ENCODE measurements at regions not wholly inside any gene's neighbourhood (a gene's known extent, or its start where the extent isn't known, plus 50 kb on each side); places are given as distances from the start of the nearest gene placed in this dataset.
"Not testable (repeated sequence)": the region's sequence is repeated elsewhere in the genome, so short reads cannot be mapped to it uniquely, and the experiment has no call there.

DNA sequence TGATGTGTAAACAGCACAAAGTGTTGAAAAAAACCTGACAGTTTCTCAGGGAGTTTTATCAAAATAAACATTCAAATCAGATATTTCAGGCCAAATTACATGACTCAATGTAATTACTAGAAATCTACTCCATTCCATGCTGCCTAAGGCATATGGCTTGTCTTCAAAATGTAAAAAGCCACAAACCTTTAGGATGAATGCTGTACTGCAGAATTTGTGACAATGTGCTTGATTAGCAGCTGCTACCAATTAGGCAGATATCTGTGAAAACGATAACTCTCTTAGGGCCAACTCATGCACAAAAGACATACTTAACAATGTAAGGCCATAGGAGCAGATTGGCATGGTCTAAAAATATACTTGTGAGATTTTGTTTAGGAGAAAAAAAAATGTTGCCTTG lies 267.0 kb downstream of the DACT1 start:
- no peaks in the 10 kb centered on the region for H3K4me1 ChIP-seq (ENCODE audit: control insufficient read depth, insufficient read depth, low read length)
- no peaks in the 10 kb centered on the region for H3K27me3 ChIP-seq (ENCODE audit: control insufficient read depth, insufficient read depth, low read length)
- H3K36me3 ChIP-seq (ENCODE audit: control insufficient read depth, insufficient read depth, low read length): no peaks in the 10 kb centered on the region
- H3K27ac ChIP-seq (ENCODE audit: low read length): no peak overlapping the region
- no peaks in the 10 kb centered on the region for H3K9me3 ChIP-seq (replicated peaks; ENCODE audit: control insufficient read depth, low read depth, low read length)
- H3K4me3 ChIP-seq (ENCODE audit: low read length): no peak overlapping the region
- DNase-seq: no peak
- WGBS (ENCODE audit: insufficient coverage): no CpG with 5 or more reads among the region's 1 CpG

DNA sequence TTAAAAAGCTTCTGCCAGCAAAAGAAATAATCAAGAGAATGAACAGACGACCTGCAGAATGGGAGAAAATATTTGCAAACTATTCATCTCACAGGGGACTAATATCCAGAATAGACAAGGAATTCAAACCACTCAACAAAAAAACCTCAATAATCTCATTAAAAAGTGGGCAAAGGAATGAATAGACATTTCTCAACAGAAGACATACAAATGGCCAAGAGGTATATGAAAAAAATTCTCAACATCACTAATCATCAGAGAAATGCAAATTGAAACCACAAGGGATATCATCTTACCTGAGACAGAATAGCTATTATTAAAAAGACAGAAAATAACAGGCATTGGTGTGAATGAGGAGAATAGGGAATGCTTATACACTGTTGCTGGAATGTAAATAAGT lies 270.0 kb downstream of the DACT1 start:
- no peaks in the 10 kb centered on the region for H3K9me3 ChIP-seq (replicated peaks; ENCODE audit: control insufficient read depth, low read depth, low read length)
- H3K36me3 ChIP-seq (ENCODE audit: control insufficient read depth, insufficient read depth, low read length): no peaks in the 10 kb centered on the region
- WGBS (ENCODE audit: insufficient coverage): no CpG with 5 or more reads among the region's 1 CpG
- no peak overlapping the region for H3K4me3 ChIP-seq (ENCODE audit: low read length)
- no peak for DNase-seq
- H3K27ac ChIP-seq (ENCODE audit: low read length): no peak overlapping the region
- no peaks in the 10 kb centered on the region for H3K4me1 ChIP-seq (ENCODE audit: control insufficient read depth, insufficient read depth, low read length)
- H3K27me3 ChIP-seq (ENCODE audit: control insufficient read depth, insufficient read depth, low read length): no peaks in the 10 kb centered on the region

- H3K36me3 ChIP-seq (ENCODE audit: control insufficient read depth, insufficient read depth, low read length): no peaks in the 10 kb centered on the region
- no peak for DNase-seq
- no CpG with 5 or more reads among the region's 6 CpGs for WGBS (ENCODE audit: insufficient coverage)
- no peak overlapping the region for H3K27ac ChIP-seq (ENCODE audit: low read length)
- no peaks in the 10 kb centered on the region for H3K9me3 ChIP-seq (replicated peaks; ENCODE audit: control insufficient read depth, low read depth, low read length)
- no peaks in the 10 kb centered on the region for H3K4me1 ChIP-seq (ENCODE audit: control insufficient read depth, insufficient read depth, low read length)
- H3K27me3 ChIP-seq (ENCODE audit: control insufficient read depth, insufficient read depth, low read length): no peaks in the 10 kb centered on the region
- no peak overlapping the region for H3K4me3 ChIP-seq (ENCODE audit: low read length)
Observed at GRCh38 chr14:58912287-58912686, 274.5 kb downstream of the DACT1 start.

DNA sequence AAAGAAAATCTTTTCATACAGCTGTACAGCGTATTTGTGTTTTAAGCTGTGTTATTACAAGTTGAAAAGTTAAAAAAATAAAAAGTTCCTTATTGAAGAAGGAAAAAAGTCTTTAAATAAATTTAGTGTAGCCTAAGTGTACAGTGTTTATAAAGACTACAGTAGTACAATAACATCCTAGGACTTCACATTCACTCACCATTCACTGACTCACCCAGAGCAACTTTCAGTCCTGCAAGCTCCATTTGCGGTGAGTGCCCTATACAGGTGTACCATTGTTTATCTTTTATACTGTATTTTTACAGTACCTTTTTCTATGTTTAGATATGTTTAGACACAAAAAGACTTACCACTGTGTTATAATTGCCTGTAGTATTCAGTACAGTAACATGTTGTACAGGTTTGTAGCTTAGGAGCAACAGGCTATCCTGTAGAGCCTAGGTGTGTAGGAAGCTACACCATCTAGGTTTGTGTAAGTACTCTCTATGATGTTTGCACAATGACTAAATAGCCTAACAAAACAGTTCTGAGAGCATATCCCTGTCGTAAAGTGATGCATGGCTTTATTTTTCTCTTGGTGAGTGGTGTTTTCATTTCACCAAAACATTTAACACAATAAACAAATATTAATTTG lies 275.2 kb downstream of the DACT1 start:
- H3K9me3 ChIP-seq (replicated peaks; ENCODE audit: control insufficient read depth, low read depth, low read length): no peaks in the 10 kb centered on the region
- H3K27me3 ChIP-seq (ENCODE audit: control insufficient read depth, insufficient read depth, low read length): no peaks in the 10 kb centered on the region
- DNase-seq: no peak
- no peak overlapping the region for H3K27ac ChIP-seq (ENCODE audit: low read length)
- WGBS (ENCODE audit: insufficient coverage): no CpG with 5 or more reads among the region's 3 CpGs
- H3K4me1 ChIP-seq (ENCODE audit: control insufficient read depth, insufficient read depth, low read length): no peaks in the 10 kb centered on the region
- no peak overlapping the region for H3K4me3 ChIP-seq (ENCODE audit: low read length)
- no peaks in the 10 kb centered on the region for H3K36me3 ChIP-seq (ENCODE audit: control insufficient read depth, insufficient read depth, low read length)

DNA sequence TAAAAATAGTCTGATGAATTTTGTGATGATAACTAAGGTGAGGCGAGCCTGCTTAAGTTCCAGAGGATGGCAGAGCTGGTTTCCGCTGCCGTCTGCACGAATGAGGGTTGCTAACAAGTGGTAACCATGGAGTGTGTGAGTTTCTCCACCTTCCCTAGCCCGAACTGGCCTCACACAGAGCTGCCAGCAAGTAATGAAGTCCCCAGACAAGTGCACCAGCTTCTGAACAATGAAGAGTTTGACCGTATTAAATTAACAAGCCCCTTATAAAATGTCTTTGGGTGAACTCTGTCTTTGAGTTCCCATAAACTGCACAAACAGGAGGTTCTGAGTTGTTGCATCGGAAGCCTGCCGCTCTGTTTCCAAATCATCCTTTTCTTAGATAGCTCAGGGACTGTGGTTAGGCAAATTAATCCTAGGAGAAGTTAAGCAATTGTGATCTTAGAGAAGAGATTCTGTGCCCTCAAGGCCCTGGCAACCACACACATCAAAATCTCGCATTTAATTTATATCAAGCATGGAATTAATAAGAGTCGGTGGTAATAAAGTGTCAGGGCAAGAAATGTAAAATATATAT lies 274.1 kb upstream of the DAAM1 start:
- H3K27me3 ChIP-seq (ENCODE audit: control insufficient read depth, insufficient read depth, low read length): no peaks in the 10 kb centered on the region
- H3K9me3 ChIP-seq (replicated peaks; ENCODE audit: control insufficient read depth, low read depth, low read length): no peaks in the 10 kb centered on the region
- no peaks in the 10 kb centered on the region for H3K4me1 ChIP-seq (ENCODE audit: control insufficient read depth, insufficient read depth, low read length)
- H3K4me3 ChIP-seq (ENCODE audit: low read length): no peak overlapping the region
- DNase-seq: no peak
- H3K36me3 ChIP-seq (ENCODE audit: control insufficient read depth, insufficient read depth, low read length): no peaks in the 10 kb centered on the region
- 62% methylated on average over 4 of the region's 10 CpGs for WGBS (ENCODE audit: insufficient coverage)
- H3K27ac ChIP-seq (ENCODE audit: low read length): no peak overlapping the region

- no peak overlapping the region for H3K4me3 ChIP-seq (ENCODE audit: low read length)
- no peaks in the 10 kb centered on the region for H3K36me3 ChIP-seq (ENCODE audit: control insufficient read depth, insufficient read depth, low read length)
- WGBS (ENCODE audit: insufficient coverage): no CpG with 5 or more reads among the region's 2 CpGs
- H3K4me1 ChIP-seq (ENCODE audit: control insufficient read depth, insufficient read depth, low read length): no peaks in the 10 kb centered on the region
- no peak for DNase-seq
- no peak overlapping the region for H3K27ac ChIP-seq (ENCODE audit: low read length)
- H3K27me3 ChIP-seq (ENCODE audit: control insufficient read depth, insufficient read depth, low read length): no peaks in the 10 kb centered on the region
- H3K9me3 ChIP-seq (replicated peaks; ENCODE audit: control insufficient read depth, low read depth, low read length): no peaks in the 10 kb centered on the region
Observed at GRCh38 chr14:58915646-58916045, 272.8 kb upstream of the DAAM1 start.

DNA sequence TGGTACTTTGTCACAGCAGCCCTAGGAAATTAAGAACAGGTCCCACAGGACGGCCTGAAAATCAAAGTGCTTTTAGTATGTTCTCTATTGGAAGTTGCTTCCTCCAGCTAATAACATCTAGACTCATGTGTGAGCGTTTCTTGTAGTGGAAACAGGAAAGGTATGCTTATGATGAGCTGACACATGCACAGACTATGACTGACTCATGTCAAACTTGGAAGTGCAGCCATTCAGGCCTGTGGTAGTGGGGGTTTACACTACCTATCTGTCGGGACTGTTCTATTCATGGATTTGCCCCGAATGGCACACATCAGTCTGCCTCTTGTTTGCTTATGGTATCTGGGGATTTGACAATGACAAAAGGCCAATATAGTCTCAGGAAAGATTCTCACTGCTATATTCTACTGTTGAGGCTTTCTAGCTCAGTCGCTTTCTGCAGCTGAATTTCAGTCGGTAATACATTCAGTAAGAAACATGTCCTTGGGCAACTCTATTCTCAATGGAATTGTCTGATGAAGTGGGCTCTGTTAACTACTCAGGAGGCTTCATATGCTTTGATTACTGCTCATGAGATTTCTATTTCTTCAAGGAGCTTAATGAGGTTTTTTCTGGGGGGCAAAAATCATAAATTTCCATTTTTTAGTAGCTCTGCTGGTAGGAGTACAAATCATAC lies 270.3 kb upstream of the DAAM1 start:
- H3K27me3 ChIP-seq (ENCODE audit: control insufficient read depth, insufficient read depth, low read length): no peaks in the 10 kb centered on the region
- H3K27ac ChIP-seq (ENCODE audit: low read length): no peak overlapping the region
- H3K4me1 ChIP-seq (ENCODE audit: control insufficient read depth, insufficient read depth, low read length): no peaks in the 10 kb centered on the region
- no peaks in the 10 kb centered on the region for H3K36me3 ChIP-seq (ENCODE audit: control insufficient read depth, insufficient read depth, low read length)
- 100% methylated on average over 1 of the region's 6 CpGs for WGBS (ENCODE audit: insufficient coverage)
- H3K4me3 ChIP-seq (ENCODE audit: low read length): no peak overlapping the region
- H3K9me3 ChIP-seq (replicated peaks; ENCODE audit: control insufficient read depth, low read depth, low read length): no peaks in the 10 kb centered on the region
- DNase-seq: no peak

- H3K9me3 ChIP-seq (replicated peaks; ENCODE audit: control insufficient read depth, low read depth, low read length): no peaks in the 10 kb centered on the region
- DNase-seq: no peak
- WGBS (ENCODE audit: insufficient coverage): 57% methylated on average over 5 of the region's 6 CpGs
Observed at GRCh38 chr14:58919217-58919616, 269.2 kb upstream of the DAAM1 start.

GRCh38 chr14:58920230-58920629 lies 268.2 kb upstream of the DAAM1 start:
- Histone ChIP-seq H3K36me3 (ENCODE audit: control insufficient read depth, insufficient read depth, low read length) (no peaks in the 10 kb centered on the region), H3K4me1 (ENCODE audit: control insufficient read depth, insufficient read depth, low read length) (no peaks in the 10 kb centered on the region), H3K27ac (ENCODE audit: low read length) (no peak overlapping the region), H3K9me3 (replicated peaks; ENCODE audit: control insufficient read depth, low read depth, low read length) (no peaks in the 10 kb centered on the region), H3K27me3 (ENCODE audit: control insufficient read depth, insufficient read depth, low read length) (no peaks in the 10 kb centered on the region), H3K4me3 (ENCODE audit: low read length) (no peak overlapping the region)
- DNase-seq: no peak
- no CpG with 5 or more reads among the region's 3 CpGs for WGBS (ENCODE audit: insufficient coverage)

More at GRCh38 chr14:58919217-58919616, 269.2 kb upstream of the DAAM1 start:
- Histone ChIP-seq H3K4me3 (ENCODE audit: low read length) (no peak overlapping the region), H3K27ac (ENCODE audit: low read length) (no peak overlapping the region), H3K36me3 (ENCODE audit: control insufficient read depth, insufficient read depth, low read length) (no peaks in the 10 kb centered on the region), H3K4me1 (ENCODE audit: control insufficient read depth, insufficient read depth, low read length) (no peaks in the 10 kb centered on the region), H3K27me3 (ENCODE audit: control insufficient read depth, insufficient read depth, low read length) (no peaks in the 10 kb centered on the region)

GRCh38 chr14:58922201-58922940 lies 266.1 kb upstream of the DAAM1 start:
- not testable (repeated sequence) for H3K27ac ChIP-seq (ENCODE audit: low read length); DNase-seq
- WGBS (ENCODE audit: insufficient coverage): no CpG with 5 or more reads among the region's 3 CpGs

More at GRCh38 chr14:58922201-58922940, 266.1 kb upstream of the DAAM1 start:
- not testable (repeated sequence) for H3K36me3 ChIP-seq (ENCODE audit: control insufficient read depth, insufficient read depth, low read length); H3K4me1 ChIP-seq (ENCODE audit: control insufficient read depth, insufficient read depth, low read length); H3K4me3 ChIP-seq (ENCODE audit: low read length); H3K27me3 ChIP-seq (ENCODE audit: control insufficient read depth, insufficient read depth, low read length); H3K9me3 ChIP-seq (replicated peaks; ENCODE audit: control insufficient read depth, low read depth, low read length)

Measured in muscle of leg (tissue), 3 donors.